Muscle layer of colon (tissue), 2 donors: ENCODE measurements at regions not wholly inside any gene's neighbourhood (a gene's known extent, or its start where the extent isn't known, plus 50 kb on each side); places are given as distances from the start of the nearest gene placed in this dataset.

Experiments
- H3K27ac ChIP-seq: one replicate; pipeline ENCODE4 v1.7.0; 2013; ENCODE audit warnings: low read depth, mild to moderate bottlenecking, low read length, moderate library complexity
- H3K27me3 ChIP-seq, 2 donors: one replicate each; pipeline ENCODE4 v1.7.0; 2013; ENCODE audit warnings: low read length in 2 of 2, mild to moderate bottlenecking in 2 of 2; ENCODE audit not compliant: insufficient read depth in 2 of 2, control insufficient read depth in 1 of 2
- H3K36me3 ChIP-seq: one replicate; pipeline ENCODE4 v1.7.0; 2013; ENCODE audit warnings: mild to moderate bottlenecking, low read length; ENCODE audit not compliant: insufficient read depth
- H3K4me1 ChIP-seq: one replicate; pipeline ENCODE4 v1.7.0; 2013; ENCODE audit warnings: mild to moderate bottlenecking, low read length; ENCODE audit not compliant: insufficient read depth
- H3K4me3 ChIP-seq, 2 donors: one replicate each; pipeline ENCODE4 v1.7.0; 2013; ENCODE audit warnings: low read length in 2 of 2, low read depth in 1 of 2, mild to moderate bottlenecking in 1 of 2, moderate library complexity in 1 of 2
- H3K9ac ChIP-seq: one replicate; pipeline ENCODE4 v1.7.0; 2013; ENCODE audit warnings: low read length
- H3K9me3 ChIP-seq: one replicate; pipeline ENCODE4 v1.7.0; 2013; ENCODE audit warnings: mild to moderate bottlenecking, low read length
- donor health status: abdominal sarcoma.
- donor health status: Adenocarcinoma of cecum.

DNA sequence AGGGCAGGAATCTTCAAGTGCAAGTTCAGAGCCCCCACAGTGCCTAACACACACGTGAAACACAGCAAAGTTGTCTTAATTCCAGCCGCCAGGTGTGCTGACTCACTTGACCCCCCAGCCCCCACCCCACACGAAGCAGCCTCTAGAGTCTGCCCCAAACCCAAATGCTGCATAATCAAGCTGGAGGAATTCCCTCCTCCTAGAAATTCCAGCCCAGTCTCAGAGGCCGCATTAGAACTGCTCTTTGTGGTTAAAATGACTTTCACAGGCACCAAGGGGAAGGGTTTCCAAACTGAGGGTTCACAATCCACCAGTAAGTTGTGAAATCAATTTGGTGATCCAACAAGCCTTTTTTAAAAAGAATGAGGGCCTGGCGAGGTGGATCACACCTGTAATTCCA, 67.0 kb upstream of the PLXNA4 start:
- Histone ChIP-seq H3K9me3 (no peaks in the 10 kb centered on the region), H3K4me1 (no peaks in the 10 kb centered on the region), H3K4me3 (no peak overlapping the region)

DNA sequence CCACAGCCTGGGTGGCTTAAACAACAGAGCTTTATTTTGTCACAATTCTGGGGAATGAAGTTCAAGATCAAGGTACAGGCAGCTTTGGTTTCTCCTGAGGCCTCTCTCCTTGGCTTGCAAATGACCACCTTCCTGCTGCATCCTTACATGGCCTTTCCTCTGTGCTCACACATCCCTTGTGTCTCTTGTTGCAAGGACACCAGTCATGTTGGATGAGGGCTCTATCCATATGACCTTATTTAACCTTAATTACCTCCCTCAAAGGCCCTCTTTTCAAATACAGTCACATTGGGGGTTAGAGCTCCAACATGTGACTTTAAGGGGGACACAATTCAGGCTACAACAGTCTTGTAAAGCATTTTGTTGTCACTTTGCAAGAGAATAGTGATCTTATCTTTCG, 65.0 kb upstream of the PLXNA4 start:
- Histone ChIP-seq H3K9me3 (no peaks in the 10 kb centered on the region), H3K9ac (no peak overlapping the region), H3K4me1 (no peaks in the 10 kb centered on the region), H3K27ac (no peak overlapping the region), H3K4me3 (no peak overlapping the region), H3K36me3 (no peaks in the 10 kb centered on the region), H3K27me3 (no peaks in the 10 kb centered on the region)

More for the DNA sequence above, 67.0 kb upstream of the PLXNA4 start:
- no peaks in the 10 kb centered on the region for H3K27me3 ChIP-seq
- no peak overlapping the region for H3K27ac ChIP-seq
- H3K9ac ChIP-seq, result no peak overlapping the region
- no peaks in the 10 kb centered on the region for H3K36me3 ChIP-seq

DNA sequence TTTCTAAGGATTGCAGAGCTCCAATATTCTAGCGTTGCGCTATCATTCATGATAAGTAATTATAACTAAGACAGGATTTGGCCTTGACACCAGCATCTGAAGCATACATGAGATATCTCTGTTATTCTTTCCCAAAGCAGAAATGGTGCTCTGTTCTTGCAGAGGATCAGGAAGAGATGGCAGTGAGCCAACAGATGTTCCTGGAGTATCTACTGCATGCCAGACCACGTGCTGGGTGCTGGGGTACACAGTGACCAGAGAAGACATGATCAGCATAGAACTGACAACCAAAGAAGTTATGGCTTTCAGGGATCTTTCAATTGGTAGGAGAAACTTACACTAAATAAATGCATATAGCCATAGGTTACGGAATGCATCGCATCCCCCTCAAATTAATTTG, 63.7 kb upstream of the PLXNA4 start:
- no peaks in the 10 kb centered on the region for H3K4me1 ChIP-seq
- H3K27me3 ChIP-seq, result no peaks in the 10 kb centered on the region
- H3K36me3 ChIP-seq, result no peaks in the 10 kb centered on the region
- H3K4me3 ChIP-seq, result no peak overlapping the region
- no peak overlapping the region for H3K9ac ChIP-seq
- H3K9me3 ChIP-seq, result no peaks in the 10 kb centered on the region
- no peak overlapping the region for H3K27ac ChIP-seq

DNA sequence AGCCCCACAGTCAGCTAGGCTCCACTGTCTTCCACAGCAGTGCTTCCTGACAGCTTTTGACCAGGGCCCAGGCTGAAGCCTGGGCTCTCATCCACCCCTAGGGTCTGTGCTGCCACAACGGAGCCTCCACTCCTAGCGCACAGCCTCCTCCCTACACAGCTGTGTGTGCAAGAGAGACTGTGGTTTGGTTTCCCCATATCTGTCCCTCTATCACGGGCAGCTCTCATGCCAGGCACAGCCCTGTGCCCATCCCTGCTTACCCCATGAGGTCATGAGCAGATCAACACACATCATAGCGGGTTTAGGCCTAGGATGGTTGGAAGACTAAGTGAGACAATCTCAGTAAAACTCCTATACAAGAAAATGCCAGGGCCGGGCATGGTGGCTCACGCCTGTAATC, 61.7 kb upstream of the PLXNA4 start:
- Histone ChIP-seq H3K27ac (no peak overlapping the region), H3K9ac (no peak overlapping the region), H3K4me3 (no peak overlapping the region), H3K4me1 (no peaks in the 10 kb centered on the region), H3K9me3 (no peaks in the 10 kb centered on the region), H3K27me3 (no peaks in the 10 kb centered on the region), H3K36me3 (no peaks in the 10 kb centered on the region)

DNA sequence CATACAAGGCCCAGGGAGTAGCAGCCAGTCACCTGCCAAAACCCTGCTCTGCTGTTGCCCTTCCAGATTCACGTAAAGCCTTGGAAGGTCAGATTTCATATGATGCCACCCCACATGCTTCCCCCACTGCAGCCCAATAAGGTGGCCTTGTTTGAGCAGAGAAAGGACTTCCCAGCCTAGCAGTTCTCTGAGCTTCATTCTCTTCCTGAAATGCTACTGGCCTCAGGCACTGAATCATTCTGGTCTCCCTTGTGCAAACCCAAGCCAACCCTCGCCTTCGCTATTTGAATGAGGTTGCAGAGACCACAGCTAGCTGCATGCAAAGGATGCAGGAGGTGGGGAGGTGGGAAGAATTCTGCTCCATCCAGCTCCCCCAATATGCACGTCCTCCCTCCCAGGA, 60.3 kb upstream of the PLXNA4 start:
- Histone ChIP-seq H3K36me3 (no peaks in the 10 kb centered on the region), H3K4me3 (no peak overlapping the region), H3K27me3 (no peaks in the 10 kb centered on the region), H3K27ac (no peak overlapping the region), H3K9ac (no peak overlapping the region), H3K9me3 (no peaks in the 10 kb centered on the region), H3K4me1 (no peaks in the 10 kb centered on the region)

DNA sequence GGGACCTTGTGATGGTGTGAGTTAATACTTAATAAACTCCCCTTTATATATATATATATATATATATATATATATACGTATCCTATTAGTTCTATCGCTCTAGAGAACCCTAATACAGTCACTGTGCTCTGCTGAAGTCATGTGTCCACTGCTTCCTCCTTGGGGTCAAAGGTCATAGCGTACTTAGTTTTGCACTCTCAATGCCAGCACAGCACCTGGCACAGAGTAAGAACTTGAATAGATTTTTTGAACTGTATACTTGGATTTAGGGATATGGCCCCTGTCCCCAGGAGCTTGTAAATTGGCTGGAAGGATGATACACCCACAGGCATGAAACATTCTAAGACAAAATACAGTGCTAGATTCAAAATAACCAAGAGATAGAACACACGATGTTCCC, 58.9 kb upstream of the PLXNA4 start:
- H3K4me1 ChIP-seq, result no peaks in the 10 kb centered on the region
- H3K9ac ChIP-seq, result no peak overlapping the region
- H3K36me3 ChIP-seq, result no peaks in the 10 kb centered on the region
- no peak overlapping the region for H3K4me3 ChIP-seq
- no peak overlapping the region for H3K27ac ChIP-seq
- no peaks in the 10 kb centered on the region for H3K27me3 ChIP-seq
- no peaks in the 10 kb centered on the region for H3K9me3 ChIP-seq

DNA sequence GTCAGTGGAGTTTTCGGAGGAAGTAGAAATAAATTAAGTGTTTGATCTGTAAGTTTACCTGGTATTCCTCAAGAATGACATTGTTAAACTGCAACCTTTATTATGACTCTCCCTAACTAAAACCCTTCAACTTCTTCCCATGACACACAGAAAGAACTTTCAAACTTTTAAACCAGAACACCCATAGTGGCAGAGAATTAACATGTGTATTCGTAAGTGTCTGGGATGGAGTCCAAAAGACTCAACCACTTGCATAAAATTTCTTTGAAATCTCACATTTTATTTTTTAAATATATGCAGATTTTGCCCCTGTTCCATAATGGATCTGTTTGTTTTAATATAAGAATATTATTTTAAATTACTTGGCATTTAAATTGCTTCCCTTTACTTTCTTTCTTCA, 54.6 kb upstream of the PLXNA4 start:
- no peaks in the 10 kb centered on the region for H3K4me1 ChIP-seq
- no peak overlapping the region for H3K27ac ChIP-seq
- H3K27me3 ChIP-seq, result no peaks in the 10 kb centered on the region
- H3K9me3 ChIP-seq, result no peaks in the 10 kb centered on the region
- H3K36me3 ChIP-seq, result no peaks in the 10 kb centered on the region
- no peak overlapping the region for H3K9ac ChIP-seq
- H3K4me3 ChIP-seq, result no peak overlapping the region
